GM12892 (cell line): ENCODE measurements at regions not wholly inside any gene's neighbourhood (a gene's known extent, or its start where the extent isn't known, plus 50 kb on each side); places are given as distances from the start of the nearest gene placed in this dataset.

Source experiments
- DNase-seq: peaks from one replicate; pipeline ENCODE4 v3.0.0; 2011; ENCODE audit not compliant: insufficient read length
- FAIRE-seq: peaks from 2 replicates; lab custom pipeline; 2011; peaks lifted over from hg19 to GRCh38; lab: Jason Lieb, UNC
- POLR2A ChIP-seq: IDR thresholded peaks from 2 replicates; pipeline ENCODE4 v1.6.1; 2011; ENCODE audit warnings: low read depth, low read length, control low read depth
- POLR2AphosphoS5 ChIP-seq: IDR thresholded peaks from 2 replicates; pipeline ENCODE4 v1.6.1; 2011; ENCODE audit warnings: low read depth, low read length, control low read depth
- TAF1 ChIP-seq: IDR thresholded peaks from 2 replicates; pipeline ENCODE4 v1.6.1; 2011; ENCODE audit warnings: low read depth, mild to moderate bottlenecking, control low read depth, low read length, borderline replicate concordance

DNA sequence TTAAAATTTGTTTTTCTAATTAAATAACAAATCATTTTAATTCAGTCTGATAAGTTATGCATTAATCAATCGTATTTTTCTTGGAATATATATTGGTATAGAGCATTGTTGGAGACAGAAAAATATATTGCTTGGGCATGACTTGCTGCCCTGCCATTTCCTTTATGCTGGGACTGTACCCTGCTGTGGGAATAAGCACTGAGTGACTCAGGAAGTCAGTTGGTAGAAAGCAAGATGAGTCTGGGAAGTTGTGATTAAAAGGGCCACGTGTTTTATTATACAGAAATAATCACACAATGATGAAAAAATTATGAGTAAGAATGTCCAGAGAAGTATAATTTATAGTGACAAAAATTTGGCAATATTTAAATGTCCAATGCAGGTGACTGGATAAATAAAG, 139.5 kb downstream of the KIF18A start:
- TF ChIP-seq POLR2AphosphoS5 (no peak), POLR2A (no peak), TAF1 (no peak)
- DNase-seq (no peak), FAIRE-seq (no peak)

DNA sequence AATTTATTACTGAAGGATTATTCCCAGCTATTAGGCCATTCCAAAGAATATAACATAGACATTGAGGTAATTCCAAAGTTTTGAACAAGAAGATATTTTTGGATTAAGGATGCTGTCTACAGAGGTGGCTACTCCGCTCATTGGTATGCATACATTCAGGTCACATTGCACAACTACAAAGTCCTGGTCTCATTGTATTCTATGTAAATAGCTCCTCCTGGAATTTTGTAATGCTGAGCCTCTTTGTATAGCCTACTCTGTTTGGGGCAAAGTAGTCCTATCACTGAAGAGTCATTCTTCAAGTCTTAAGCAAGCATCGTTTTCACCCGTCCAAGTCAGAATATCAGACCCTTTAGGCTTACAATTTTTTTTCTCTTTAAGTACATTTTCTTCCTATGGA, 142.4 kb downstream of the KIF18A start:
- FAIRE-seq (no peak), DNase-seq (no peak)
- TF ChIP-seq POLR2AphosphoS5, result no peak
- TF ChIP-seq POLR2A, result no peak
- TF ChIP-seq TAF1, result no peak

DNA sequence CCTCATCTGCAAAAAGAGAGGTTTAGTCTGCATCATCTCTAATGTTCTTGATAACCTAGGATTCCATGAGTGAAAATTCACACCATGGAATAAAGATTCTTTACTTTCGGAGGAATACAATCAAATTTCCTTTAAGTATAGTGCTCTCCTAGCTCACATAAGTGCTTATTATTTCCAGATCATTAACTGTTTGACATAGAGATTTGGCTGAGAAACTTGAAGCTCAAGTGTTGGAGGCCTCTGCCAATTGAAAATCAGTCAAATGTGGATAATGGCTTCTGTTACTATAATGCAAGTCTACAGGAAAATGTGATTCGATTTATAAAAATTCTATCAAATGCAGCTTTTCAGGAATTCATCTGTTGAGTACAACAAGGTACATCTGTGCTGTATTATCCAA, 144.6 kb downstream of the KIF18A start:
- FAIRE-seq (no peak), DNase-seq (no peak)
- no peak for TF ChIP-seq POLR2AphosphoS5

- no peak for DNase-seq
- TF ChIP-seq TAF1 (no peak), POLR2A (no peak), POLR2AphosphoS5 (no peak)
- FAIRE-seq, result no peak
These were observed 157.8 kb downstream of the KIF18A start for GRCh38 chr11:27949951-27950738.

DNA sequence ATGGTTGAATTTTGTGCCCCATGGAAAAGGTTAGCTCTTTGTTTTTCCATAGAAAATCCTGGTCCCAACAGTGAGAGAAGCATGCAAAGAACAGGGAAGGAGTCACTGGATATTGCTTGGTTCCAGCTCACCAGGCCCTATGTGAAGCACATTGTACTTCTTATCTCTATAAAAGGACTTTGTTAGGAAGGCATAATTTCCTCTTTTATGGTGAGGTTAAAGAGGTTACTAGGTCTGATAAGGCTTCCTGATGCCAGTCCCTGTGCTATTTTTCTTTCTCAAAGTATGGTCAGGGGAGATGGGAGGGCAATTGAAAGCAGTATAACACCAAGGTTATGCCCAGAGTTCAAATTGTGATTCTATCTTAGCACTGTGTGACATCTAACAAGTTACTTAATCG, 162.6 kb downstream of the KIF18A start:
- FAIRE-seq, result no peak
- DNase-seq, result no peak
- no peak for TF ChIP-seq POLR2A
- TF ChIP-seq TAF1, result no peak
- TF ChIP-seq POLR2AphosphoS5, result no peak

- DNase-seq, result no peak
- FAIRE-seq, result no peak
- TF ChIP-seq POLR2AphosphoS5 (no peak), POLR2A (no peak), TAF1 (no peak)
These were observed 169.9 kb downstream of the KIF18A start for GRCh38 chr11:27938011-27938410.

GRCh38 chr11:27934830-27935145, 173.2 kb downstream of the KIF18A start:
- FAIRE-seq (no peak), DNase-seq (no peak)
- TF ChIP-seq TAF1 (no peak), POLR2A (no peak), POLR2AphosphoS5 (no peak)

- FAIRE-seq, result no peak
- TF ChIP-seq TAF1, result no peak
- TF ChIP-seq POLR2A, result no peak
- TF ChIP-seq POLR2AphosphoS5, result no peak
- DNase-seq, result no peak
These were observed 173.7 kb downstream of the KIF18A start for GRCh38 chr11:27933992-27934829.

DNA sequence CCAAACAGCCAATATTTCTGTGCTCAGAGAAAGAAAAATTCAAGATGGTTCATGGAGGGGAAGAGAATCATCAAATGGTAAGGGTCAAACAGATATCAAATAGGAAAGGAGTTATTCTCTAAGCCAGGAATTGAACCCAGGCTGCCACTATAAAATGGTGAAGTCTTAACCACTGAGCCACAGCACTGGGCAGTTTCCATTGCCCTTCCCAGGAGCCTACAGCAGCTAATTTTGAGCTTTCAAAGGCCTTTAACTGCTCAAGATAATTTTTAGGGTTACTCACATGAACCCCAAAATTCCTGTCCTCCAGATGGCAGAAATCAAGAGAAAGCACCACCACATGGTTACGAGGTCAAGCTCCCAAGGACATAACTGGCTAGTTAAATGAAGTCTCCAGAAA, 176.2 kb downstream of the KIF18A start:
- no peak for FAIRE-seq
- DNase-seq, result no peak
- TF ChIP-seq TAF1, result no peak
- no peak for TF ChIP-seq POLR2AphosphoS5
- TF ChIP-seq POLR2A, result no peak

DNA sequence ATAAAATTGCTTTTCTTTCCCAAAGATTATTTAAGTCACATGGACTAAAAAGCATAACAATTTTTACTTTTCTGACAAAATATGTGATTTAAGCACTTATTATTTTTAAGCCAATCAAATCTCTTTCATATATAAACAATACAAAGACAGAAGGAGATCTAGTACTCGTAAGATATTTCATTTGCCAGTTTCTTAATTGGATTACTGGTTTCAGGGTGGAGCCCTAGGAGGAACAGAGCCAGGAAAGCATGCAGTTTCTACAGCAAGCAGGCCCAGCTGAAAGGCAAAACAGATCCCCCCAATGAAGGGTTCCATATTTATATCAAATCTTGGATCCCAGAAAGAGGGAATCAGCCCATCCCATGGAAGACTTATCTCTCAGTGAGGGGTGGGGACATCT, 177.0 kb downstream of the KIF18A start:
- FAIRE-seq (no peak), DNase-seq (no peak)
- TF ChIP-seq POLR2A (no peak), POLR2AphosphoS5 (no peak), TAF1 (no peak)

DNA sequence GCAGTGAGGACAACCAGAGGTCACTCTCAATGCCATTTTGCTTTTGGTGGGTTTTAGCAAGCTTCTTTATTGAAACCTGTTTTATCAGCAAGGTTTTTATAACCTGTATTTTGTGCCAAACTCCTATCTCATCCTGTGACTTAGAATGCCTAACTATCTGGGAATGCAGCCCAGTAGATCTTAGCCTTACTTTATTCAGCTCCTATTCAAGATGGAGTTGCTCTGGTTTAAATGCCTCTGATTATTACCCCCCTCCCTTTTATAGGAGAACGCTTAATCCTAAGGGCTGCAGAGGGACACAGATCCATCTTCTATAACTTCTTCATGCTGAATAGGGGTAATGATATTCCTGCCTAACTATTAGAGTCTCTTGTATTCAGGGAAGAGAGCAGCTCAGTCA, 179.1 kb downstream of the KIF18A start:
- no peak for DNase-seq
- no peak for FAIRE-seq
- TF ChIP-seq TAF1 (no peak), POLR2AphosphoS5 (no peak), POLR2A (no peak)

- no peak for TF ChIP-seq TAF1
- no peak for TF ChIP-seq POLR2A
- no peak for TF ChIP-seq POLR2AphosphoS5
- DNase-seq (no peak), FAIRE-seq (peak; percentile 76)
These were observed 180.9 kb downstream of the KIF18A start for GRCh38 chr11:27926981-27927481.

DNA sequence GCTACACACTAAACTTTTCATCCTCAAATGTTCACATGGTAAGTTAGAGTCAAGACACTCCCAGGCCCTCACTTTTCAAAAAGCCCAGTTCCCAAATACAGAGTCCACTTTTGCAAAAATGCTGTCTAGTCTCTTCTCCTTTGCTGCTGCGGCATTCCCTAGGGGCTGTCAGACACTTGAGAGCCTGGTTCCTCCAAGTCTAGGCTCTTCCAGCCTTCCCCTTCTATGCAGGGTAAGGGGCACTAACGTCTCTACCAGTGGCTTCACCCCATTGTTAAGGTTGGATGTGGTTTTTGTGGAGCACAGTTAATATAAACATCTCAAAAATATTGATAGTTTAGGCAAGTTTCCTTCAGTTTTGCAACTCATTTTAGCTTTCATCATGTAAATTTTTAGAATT, 181.5 kb downstream of the KIF18A start:
- no peak for TF ChIP-seq TAF1
- no peak for TF ChIP-seq POLR2A
- no peak for TF ChIP-seq POLR2AphosphoS5
- FAIRE-seq, result no peak
- DNase-seq, result no peak

- no peak for FAIRE-seq
- TF ChIP-seq TAF1, result no peak
- TF ChIP-seq POLR2AphosphoS5, result no peak
- no peak for TF ChIP-seq POLR2A
- DNase-seq, result no peak
These were observed 186.5 kb downstream of the KIF18A start for GRCh38 chr11:27921472-27921871.
